ENCODE measurements at regions not wholly inside any gene's neighbourhood (a gene's known extent, or its start where the extent isn't known, plus 50 kb on each side); places are given as distances from the start of the nearest gene placed in this dataset.

- DNase-seq, result no peak
Measured at GRCh38 chr11:15589070-15589626, 474.4 kb downstream of the INSC start.

GRCh38 chr11:15590132-15590531 lies 475.4 kb downstream of the INSC start:
- DNase-seq, result no peak

- no peak for DNase-seq
Measured at GRCh38 chr11:15591112-15591537, 476.4 kb downstream of the INSC start.

GRCh38 chr11:15594607-15595006 lies 479.9 kb downstream of the INSC start:
- DNase-seq, result no peak

- DNase-seq, result no peak
Measured at GRCh38 chr11:15599376-15599775, 484.7 kb downstream of the INSC start.

GRCh38 chr11:15602047-15602446 lies 487.3 kb downstream of the INSC start:
- DNase-seq, result no peak

GRCh38 chr11:15602785-15603567 lies 488.3 kb downstream of the INSC start:
- no peak for DNase-seq

- DNase-seq, result no peak
Measured at GRCh38 chr11:15605094-15605493, 490.4 kb downstream of the INSC start.

- DNase-seq, result no peak
Measured at GRCh38 chr11:15607361-15608036, 492.8 kb downstream of the INSC start.

- DNase-seq, result no peak
Measured at GRCh38 chr11:15609445-15609844, 494.7 kb downstream of the INSC start.

- no peak for DNase-seq
Measured at GRCh38 chr11:15610881-15611280, 496.2 kb downstream of the INSC start.

- no peak for DNase-seq
Measured at GRCh38 chr11:15613251-15613650, 498.5 kb downstream of the INSC start.

- DNase-seq, result no peak
Measured at GRCh38 chr11:15613789-15614188, 499.1 kb downstream of the INSC start.

GRCh38 chr11:15615398-15616096 lies 500.8 kb downstream of the INSC start:
- DNase-seq, result no peak

- no peak for DNase-seq
Measured at GRCh38 chr11:15616130-15617105, 501.7 kb downstream of the INSC start.

GRCh38 chr11:15617126-15617525 lies 502.4 kb downstream of the INSC start:
- DNase-seq, result no peak

- no peak for DNase-seq
Measured at GRCh38 chr11:15618583-15619032, 503.9 kb downstream of the INSC start.

- no peak for DNase-seq
Measured at GRCh38 chr11:15621565-15621964, 506.8 kb downstream of the INSC start.

- no peak for DNase-seq
Measured at GRCh38 chr11:15622231-15622890, 507.6 kb downstream of the INSC start.

GRCh38 chr11:15624701-15625100 lies 510.0 kb downstream of the INSC start:
- no peak for DNase-seq

GRCh38 chr11:15625691-15626090 lies 511.0 kb downstream of the INSC start:
- no peak for DNase-seq

- DNase-seq, result no peak
Measured at GRCh38 chr11:15627560-15627959, 512.8 kb downstream of the INSC start.

Measured in NCI-H1436 treated with DMSO at 0.1 percent for 48 hours (cell line).